ENCODE measurements at regions not wholly inside any gene's neighbourhood (a gene's known extent, or its start where the extent isn't known, plus 50 kb on each side); places are given as distances from the start of the nearest gene placed in this dataset.
"Not testable (repeated sequence)": the region's sequence is repeated elsewhere in the genome, so short reads cannot be mapped to it uniquely, and the experiment has no call there.

GRCh38 chr12:28092396-28092795, 97.9 kb upstream of the CCDC91 start:
- TF ChIP-seq MYC (IDR thresholded peaks at IDR 0.05; ENCODE audit: low read depth, low read length) (no peak), CTCF (IDR thresholded peaks at IDR 0.05; ENCODE audit: low read depth, low read length) (no peak), MAX (IDR thresholded peaks at IDR 0.05; ENCODE audit: low read depth, low read length) (no peak), POLR2A (IDR thresholded peaks at IDR 0.05; ENCODE audit: extremely low read depth, insufficient read length) (no peak)
- no peak for DNase-seq (ENCODE audit: low read depth)

GRCh38 chr12:28096649-28097048, 93.6 kb upstream of the CCDC91 start:
- TF ChIP-seq POLR2A (IDR thresholded peaks at IDR 0.05; ENCODE audit: extremely low read depth, insufficient read length) (no peak), MYC (IDR thresholded peaks at IDR 0.05; ENCODE audit: low read depth, low read length) (no peak), CTCF (IDR thresholded peaks at IDR 0.05; ENCODE audit: low read depth, low read length) (no peak), MAX (IDR thresholded peaks at IDR 0.05; ENCODE audit: low read depth, low read length) (no peak)
- no peak overlapping the region for H3K4me3 ChIP-seq (ENCODE audit: low read depth, low read length)
- DNase-seq (ENCODE audit: low read depth): no peak

More at GRCh38 chr12:28092396-28092795, 97.9 kb upstream of the CCDC91 start:
- no peak overlapping the region for H3K4me3 ChIP-seq (ENCODE audit: low read depth, low read length)

GRCh38 chr12:28097221-28097620, 93.0 kb upstream of the CCDC91 start:
- H3K4me3 ChIP-seq (ENCODE audit: low read depth, low read length): no peak overlapping the region
- DNase-seq (ENCODE audit: low read depth): no peak
- TF ChIP-seq POLR2A (IDR thresholded peaks at IDR 0.05; ENCODE audit: extremely low read depth, insufficient read length): no peak

- not testable (repeated sequence) for DNase-seq (ENCODE audit: low read depth); H3K4me3 ChIP-seq (ENCODE audit: low read depth, low read length)
Measured at GRCh38 chr12:28099245-28099644, 91.0 kb upstream of the CCDC91 start.

GRCh38 chr12:28099871-28100270, 90.4 kb upstream of the CCDC91 start:
- TF ChIP-seq MAX (IDR thresholded peaks at IDR 0.05; ENCODE audit: low read depth, low read length) (no peak), CTCF (IDR thresholded peaks at IDR 0.05; ENCODE audit: low read depth, low read length) (no peak), POLR2A (IDR thresholded peaks at IDR 0.05; ENCODE audit: extremely low read depth, insufficient read length) (no peak), MYC (IDR thresholded peaks at IDR 0.05; ENCODE audit: low read depth, low read length) (no peak)
- no peak for DNase-seq (ENCODE audit: low read depth)
- H3K4me3 ChIP-seq (ENCODE audit: low read depth, low read length): no peak overlapping the region

- no peak for DNase-seq (ENCODE audit: low read depth)
- TF ChIP-seq POLR2A (IDR thresholded peaks at IDR 0.05; ENCODE audit: extremely low read depth, insufficient read length) (no peak), MAX (IDR thresholded peaks at IDR 0.05; ENCODE audit: low read depth, low read length) (no peak), MYC (IDR thresholded peaks at IDR 0.05; ENCODE audit: low read depth, low read length) (no peak), CTCF (IDR thresholded peaks at IDR 0.05; ENCODE audit: low read depth, low read length) (no peak)
Measured at GRCh38 chr12:28100717-28101116, 89.5 kb upstream of the CCDC91 start.

GRCh38 chr12:28104316-28104715, 85.9 kb upstream of the CCDC91 start:
- TF ChIP-seq CTCF (IDR thresholded peaks at IDR 0.05; ENCODE audit: low read depth, low read length) (no peak), MYC (IDR thresholded peaks at IDR 0.05; ENCODE audit: low read depth, low read length) (no peak), MAX (IDR thresholded peaks at IDR 0.05; ENCODE audit: low read depth, low read length) (no peak), POLR2A (IDR thresholded peaks at IDR 0.05; ENCODE audit: extremely low read depth, insufficient read length) (no peak)
- DNase-seq (ENCODE audit: low read depth): no peak
- no peak overlapping the region for H3K4me3 ChIP-seq (ENCODE audit: low read depth, low read length)

More at GRCh38 chr12:28100717-28101116, 89.5 kb upstream of the CCDC91 start:
- H3K4me3 ChIP-seq (ENCODE audit: low read depth, low read length): no peak overlapping the region
